Body of pancreas (tissue), 4 donors: ENCODE measurements at regions not wholly inside any gene's neighbourhood (a gene's known extent, or its start where the extent isn't known, plus 50 kb on each side); places are given as distances from the start of the nearest gene placed in this dataset.

Source experiments
- POLR2A ChIP-seq, 3 donors: fragments of 450-650 bp; IDR thresholded peaks; one replicate each; pipeline ENCODE4 v1.6.1; 2016; ENCODE audit warnings: antibody characterized with exemption in 3 of 3, mild to moderate bottlenecking in 2 of 3
- TF ChIP-seq, protein P1 (sequence below), 7 experiments: fragments of 450-650 bp in 4 of 7; fragments of 200-600 bp in 3 of 7; sonication (generic) in 3 of 7; IDR thresholded peaks; one replicate each; pipeline ENCODE4 v1.5.1; 2016 to 2019; ENCODE audit warnings: antibody characterized with exemption in 7 of 7

DNA sequence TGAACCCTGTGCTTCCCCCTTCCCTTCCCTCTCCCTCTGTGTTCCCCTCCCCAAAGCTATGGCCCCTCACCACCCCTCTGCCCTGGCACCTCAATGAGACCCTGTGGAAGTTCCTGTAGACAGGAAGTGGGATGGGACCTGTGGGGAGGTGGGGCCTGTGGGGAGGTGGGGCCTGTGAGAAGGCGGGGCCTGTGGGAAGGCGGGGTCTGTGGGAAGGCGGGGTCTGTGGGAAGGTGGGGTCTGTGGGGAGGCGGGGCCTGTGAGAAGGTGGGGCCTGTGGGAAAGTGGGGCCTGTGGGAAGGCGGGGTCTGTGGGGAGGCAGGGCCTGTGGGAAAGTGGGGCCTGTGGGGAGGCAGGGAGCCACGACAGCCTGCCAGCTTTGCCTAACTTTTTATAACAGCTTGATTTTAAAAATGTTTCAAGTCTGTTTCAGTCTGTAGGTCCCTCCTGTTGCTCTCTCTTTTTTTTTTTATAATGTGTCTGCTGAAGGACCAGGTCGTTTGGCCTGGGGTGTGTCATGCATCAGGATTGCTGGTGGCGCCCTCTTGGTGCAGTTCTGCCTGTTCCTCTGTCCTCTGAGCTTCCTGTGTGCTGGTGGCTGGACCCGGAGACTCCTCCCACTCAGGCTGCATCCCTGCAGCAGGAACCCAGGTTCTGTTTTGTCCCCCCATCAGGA, 70.5 kb upstream of the SLCO4A1 start:
- no peak for TF ChIP-seq POLR2A (IDR thresholded peaks at IDR 0.05)
- TF ChIP-seq, protein P1, sequence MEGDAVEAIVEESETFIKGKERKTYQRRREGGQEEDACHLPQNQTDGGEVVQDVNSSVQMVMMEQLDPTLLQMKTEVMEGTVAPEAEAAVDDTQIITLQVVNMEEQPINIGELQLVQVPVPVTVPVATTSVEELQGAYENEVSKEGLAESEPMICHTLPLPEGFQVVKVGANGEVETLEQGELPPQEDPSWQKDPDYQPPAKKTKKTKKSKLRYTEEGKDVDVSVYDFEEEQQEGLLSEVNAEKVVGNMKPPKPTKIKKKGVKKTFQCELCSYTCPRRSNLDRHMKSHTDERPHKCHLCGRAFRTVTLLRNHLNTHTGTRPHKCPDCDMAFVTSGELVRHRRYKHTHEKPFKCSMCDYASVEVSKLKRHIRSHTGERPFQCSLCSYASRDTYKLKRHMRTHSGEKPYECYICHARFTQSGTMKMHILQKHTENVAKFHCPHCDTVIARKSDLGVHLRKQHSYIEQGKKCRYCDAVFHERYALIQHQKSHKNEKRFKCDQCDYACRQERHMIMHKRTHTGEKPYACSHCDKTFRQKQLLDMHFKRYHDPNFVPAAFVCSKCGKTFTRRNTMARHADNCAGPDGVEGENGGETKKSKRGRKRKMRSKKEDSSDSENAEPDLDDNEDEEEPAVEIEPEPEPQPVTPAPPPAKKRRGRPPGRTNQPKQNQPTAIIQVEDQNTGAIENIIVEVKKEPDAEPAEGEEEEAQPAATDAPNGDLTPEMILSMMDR (IDR thresholded peaks at IDR 0.05), result no peak
